K562 (cell line): ENCODE measurements at regions not wholly inside any gene's neighbourhood (a gene's known extent, or its start where the extent isn't known, plus 50 kb on each side); places are given as distances from the start of the nearest gene placed in this dataset.
A peak's percentile ranks its signal among the peaks of the same experiment; 100 is the strongest.

Source experiments
- ATAC-seq: fragments of 200-7000 bp; cut with Tn5 transposase; 3 replicates; pipeline ENCODE4 v1.9.1; 2020; ENCODE audit warnings: moderate library complexity
- BruUV-seq: library from RNA; stranded (reverse); fragments of 400-500 nt; replicated peaks from 2 replicates; lab custom pipeline; 2021; lab: Mats Ljungman, UMichigan
- CTCF ChIA-PET: fragments of 300-600 bp; formaldehyde crosslinking; extraction: SDS; loops from one replicate; lab custom pipeline; 2021; ENCODE audit warnings: low intra/inter-chr PET ratio; lab: Yijun Ruan, JAX
- POLR2A ChIA-PET: fragments of 300-600, 350-650 bp; sonication (Branson Sonifier 250); formaldehyde crosslinking; extraction: SDS; loops from one replicate; lab custom pipeline; 2021; ENCODE audit warnings: antibody characterized with exemption, inconsistent platforms; lab: Yijun Ruan, JAX
- DNase-seq, 4 experiments: peaks; one replicate each; pipeline versions ENCODE4 v3.0.0 to v3.0.0-alpha.2; 2011 to 2018; ENCODE audit warnings: low spot score in 3 of 4, mixed read lengths in 3 of 4; ENCODE audit errors: extremely low read depth in 1 of 4
- FAIRE-seq: peaks from 2 replicates; lab custom pipeline; 2011; peaks lifted over from hg19 to GRCh38; lab: Jason Lieb, UNC
- H2AFZ ChIP-seq: 2 replicates; pipeline ENCODE4 v1.6.0; 2011; ENCODE audit warnings: low read depth, low read length, control low read depth, inconsistent platforms
- H3K27ac ChIP-seq: fragments of 200-600 bp; 3 replicates; pipeline ENCODE4 v1.8.0; 2011; ENCODE audit warnings: low read depth, mild to moderate bottlenecking, control low read depth, inconsistent platforms, low read length, moderate library complexity, mixed read lengths; ENCODE audit errors: extremely low read depth
- H3K27me3 ChIP-seq, 2 experiments: fragments of 300-600 bp in 1 of 2; 2 replicates in 1 of 2; 3 replicates in 1 of 2; pipeline versions ENCODE4 v1.6.0 to v1.8.0; 2011; ENCODE audit warnings: inconsistent platforms in 2 of 2, low read length in 2 of 2, mild to moderate bottlenecking in 1 of 2, mixed read lengths in 1 of 2, moderate library complexity in 1 of 2; ENCODE audit not compliant: control insufficient read depth in 2 of 2, insufficient read depth in 2 of 2
- H3K36me3 ChIP-seq: fragments of 300-600 bp; 3 replicates; pipeline ENCODE4 v1.8.0; 2011; ENCODE audit warnings: mild to moderate bottlenecking, low read length, inconsistent platforms; ENCODE audit not compliant: control insufficient read depth, insufficient read depth
- H3K4me1 ChIP-seq, 2 experiments: fragments of 200-600 bp in 1 of 2; replicated peaks in 1 of 2; 2 replicates in 1 of 2; 3 replicates in 1 of 2; pipeline versions ENCODE4 v1.5.1 to v1.8.0; 2011; ENCODE audit warnings: inconsistent platforms in 2 of 2, low read length in 2 of 2, mild to moderate bottlenecking in 1 of 2, mixed read lengths in 1 of 2, moderate library complexity in 1 of 2; ENCODE audit not compliant: control insufficient read depth in 2 of 2, insufficient read depth in 2 of 2
- H3K4me2 ChIP-seq: 2 replicates; pipeline ENCODE4 v1.6.1; 2011; ENCODE audit warnings: low read length, control low read depth, inconsistent platforms, mixed read lengths; ENCODE audit not compliant: insufficient read depth
- H3K4me3 ChIP-seq: fragments of 200-600 bp; sonication (generic), shearing (Covaris generic); 2 replicates; pipeline ENCODE4 v1.5.1; 2016; ENCODE audit warnings: control low read depth, inconsistent platforms
- H3K79me2 ChIP-seq: fragments of 200-600 bp; 3 replicates; pipeline ENCODE4 v1.8.0; 2011; ENCODE audit warnings: low read length, inconsistent platforms; ENCODE audit not compliant: control insufficient read depth, insufficient read depth
- H3K9ac ChIP-seq, 2 experiments: 2 replicates each; pipeline versions ENCODE4 v1.6.0 to v1.6.1; 2011; ENCODE audit warnings: low read depth in 2 of 2, low read length in 2 of 2, control low read depth in 1 of 2, inconsistent platforms in 1 of 2, mild to moderate bottlenecking in 1 of 2, mixed read lengths in 1 of 2; ENCODE audit not compliant: insufficient read depth in 1 of 2
- H3K9me1 ChIP-seq: one replicate; pipeline ENCODE4 v1.6.0; 2011; ENCODE audit warnings: inconsistent platforms, mild to moderate bottlenecking, low read length, moderate library complexity; ENCODE audit not compliant: control insufficient read depth, insufficient read depth
- H3K9me3 ChIP-seq: replicated peaks from 2 replicates; pipeline ENCODE4 v1.5.1; 2011; ENCODE audit warnings: low read depth, low read length, inconsistent platforms; ENCODE audit not compliant: control insufficient read depth, insufficient read depth
- H4K20me1 ChIP-seq: replicated peaks from 2 replicates; pipeline ENCODE4 v1.6.1; 2011; ENCODE audit warnings: low read length, inconsistent platforms, mixed read lengths; ENCODE audit not compliant: control insufficient read depth, insufficient read depth
- BRD9 ChIP-seq: fragments of 450-650 bp; IDR thresholded peaks from 2 replicates; pipeline ENCODE4 v1.6.1; 2018; ENCODE audit warnings: low read depth; ENCODE audit not compliant: partially characterized antibody
- COPS2 ChIP-seq: fragments of 450-650 bp; conservative IDR thresholded peaks from 2 replicates; pipeline ENCODE4 v1.6.1; 2016; ENCODE audit warnings: mild to moderate bottlenecking, moderate library complexity
- E2F5 ChIP-seq: sonication (generic); formaldehyde crosslinking; IDR thresholded peaks from 2 replicates; pipeline ENCODE4 v1.8.0; 2022; ENCODE audit warnings: mild to moderate bottlenecking, missing genetic modification reagents
- ETV5 ChIP-seq: sonication (generic); formaldehyde crosslinking; IDR thresholded peaks from 2 replicates; pipeline ENCODE4 v1.4.0; 2020; ENCODE audit warnings: low read depth, mild to moderate bottlenecking, missing genetic modification reagents
- HNRNPH1 ChIP-seq: fragments of 200-400 bp; formaldehyde crosslinking; optimal IDR thresholded peaks from 2 replicates; pipeline ENCODE3; 2017; ENCODE audit warnings: low read depth, mild to moderate bottlenecking, low read length, moderate library complexity
- MBD2 ChIP-seq: sonication (generic); IDR thresholded peaks from 2 replicates; pipeline ENCODE4 v1.6.1; 2016; ENCODE audit warnings: low read depth, borderline replicate concordance
- NFATC3 ChIP-seq: fragments of 450-650 bp; IDR thresholded peaks from 2 replicates; pipeline ENCODE4 v1.6.1; 2017; ENCODE audit warnings: mild to moderate bottlenecking
- PHF8 ChIP-seq: fragments of 200-600 bp; sonication (generic); IDR thresholded peaks from 2 replicates; pipeline ENCODE4 v1.6.1; 2012; ENCODE audit warnings: mixed run types, mild to moderate bottlenecking, inconsistent platforms, low read length, moderate library complexity, borderline replicate concordance
- SMARCB1 ChIP-seq: IDR thresholded peaks from 2 replicates; pipeline ENCODE4 v1.6.1; 2011; ENCODE audit warnings: improper control_type of control experiment, low read depth; ENCODE audit not compliant: insufficient read length
- ZNF165 ChIP-seq: fragments of 250-450 bp; sonication (Bioruptor Pico); IDR thresholded peaks from 2 replicates; pipeline ENCODE4 v1.4.0; 2020; ENCODE audit warnings: borderline replicate concordance
- WGBS: fragments of 100-300 bp; shearing (Covaris generic); methylation state at CpG from one replicate; pipeline ENCODE4 v1.1.6; 2016; ENCODE audit warnings: low coverage, mixed read lengths; ENCODE audit not compliant: insufficient coverage; ENCODE audit errors: missing lambda C conversion rate; 5-methylcytosine and 5-hydroxymethylcytosine counted together
- in situ Hi-C: fragments of 300-500 bp; cut with MboI; formaldehyde crosslinking; loops from 4 replicates; pipeline ENCODE4 v1.15.0; 2018; ENCODE audit warnings: inconsistent platforms, mixed read lengths
- intact Hi-C: fragments of 100-400 bp; cut with micrococcal nuclease; formaldehyde crosslinking; loops from 2 replicates; pipeline ENCODE4 v1.14.2; 2022
- TF ChIP-seq, protein P1 (sequence below): IDR thresholded peaks from 2 replicates; pipeline ENCODE4 v1.6.1; 2014; ENCODE audit warnings: antibody characterized with exemption
- TF ChIP-seq, protein P2 (sequence below): sonication (generic); formaldehyde crosslinking; IDR thresholded peaks from 2 replicates; pipeline ENCODE4 v1.8.1; 2023; ENCODE audit warnings: mild to moderate bottlenecking, missing genetic modification reagents
- TF ChIP-seq, protein P3 (sequence below): IDR thresholded peaks from 2 replicates; pipeline ENCODE4 v1.6.1; 2016; ENCODE audit warnings: missing genetic modification characterization, missing compliant biosample characterization

DNA sequence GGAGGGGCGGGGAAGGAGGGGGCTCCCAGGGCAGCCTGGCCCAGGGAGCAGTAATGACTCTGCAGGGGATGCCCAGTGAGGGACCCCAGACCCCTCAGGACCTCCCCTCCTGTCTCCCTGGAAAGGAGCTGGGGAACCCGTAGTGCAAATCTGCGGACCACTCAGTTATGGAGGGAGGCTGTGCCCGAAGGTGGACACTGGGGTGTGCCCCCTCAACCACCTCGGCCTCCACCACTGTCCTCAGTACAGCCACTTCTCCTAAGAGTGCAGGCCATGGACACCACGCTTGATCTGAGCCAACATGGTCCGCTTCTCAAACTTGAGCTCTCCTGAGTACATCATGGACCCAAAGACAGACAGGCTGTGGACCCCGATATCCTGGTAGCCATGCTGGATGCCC, 378.2 kb upstream of the MAOA start (continued):
- TF ChIP-seq, protein P1, sequence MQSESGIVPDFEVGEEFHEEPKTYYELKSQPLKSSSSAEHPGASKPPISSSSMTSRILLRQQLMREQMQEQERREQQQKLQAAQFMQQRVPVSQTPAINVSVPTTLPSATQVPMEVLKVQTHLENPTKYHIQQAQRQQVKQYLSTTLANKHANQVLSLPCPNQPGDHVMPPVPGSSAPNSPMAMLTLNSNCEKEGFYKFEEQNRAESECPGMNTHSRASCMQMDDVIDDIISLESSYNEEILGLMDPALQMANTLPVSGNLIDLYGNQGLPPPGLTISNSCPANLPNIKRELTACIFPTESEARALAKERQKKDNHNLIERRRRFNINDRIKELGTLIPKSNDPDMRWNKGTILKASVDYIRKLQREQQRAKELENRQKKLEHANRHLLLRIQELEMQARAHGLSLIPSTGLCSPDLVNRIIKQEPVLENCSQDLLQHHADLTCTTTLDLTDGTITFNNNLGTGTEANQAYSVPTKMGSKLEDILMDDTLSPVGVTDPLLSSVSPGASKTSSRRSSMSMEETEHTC: no peak
- TF ChIP-seq MBD2 (no peak), COPS2 (no peak), PHF8 (no peak), SMARCB1 (no peak), BRD9 (no peak)
- TF ChIP-seq, protein P2, sequence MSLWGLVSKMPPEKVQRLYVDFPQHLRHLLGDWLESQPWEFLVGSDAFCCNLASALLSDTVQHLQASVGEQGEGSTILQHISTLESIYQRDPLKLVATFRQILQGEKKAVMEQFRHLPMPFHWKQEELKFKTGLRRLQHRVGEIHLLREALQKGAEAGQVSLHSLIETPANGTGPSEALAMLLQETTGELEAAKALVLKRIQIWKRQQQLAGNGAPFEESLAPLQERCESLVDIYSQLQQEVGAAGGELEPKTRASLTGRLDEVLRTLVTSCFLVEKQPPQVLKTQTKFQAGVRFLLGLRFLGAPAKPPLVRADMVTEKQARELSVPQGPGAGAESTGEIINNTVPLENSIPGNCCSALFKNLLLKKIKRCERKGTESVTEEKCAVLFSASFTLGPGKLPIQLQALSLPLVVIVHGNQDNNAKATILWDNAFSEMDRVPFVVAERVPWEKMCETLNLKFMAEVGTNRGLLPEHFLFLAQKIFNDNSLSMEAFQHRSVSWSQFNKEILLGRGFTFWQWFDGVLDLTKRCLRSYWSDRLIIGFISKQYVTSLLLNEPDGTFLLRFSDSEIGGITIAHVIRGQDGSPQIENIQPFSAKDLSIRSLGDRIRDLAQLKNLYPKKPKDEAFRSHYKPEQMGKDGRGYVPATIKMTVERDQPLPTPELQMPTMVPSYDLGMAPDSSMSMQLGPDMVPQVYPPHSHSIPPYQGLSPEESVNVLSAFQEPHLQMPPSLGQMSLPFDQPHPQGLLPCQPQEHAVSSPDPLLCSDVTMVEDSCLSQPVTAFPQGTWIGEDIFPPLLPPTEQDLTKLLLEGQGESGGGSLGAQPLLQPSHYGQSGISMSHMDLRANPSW (CRISPR knock-in tag): no peak

DNA sequence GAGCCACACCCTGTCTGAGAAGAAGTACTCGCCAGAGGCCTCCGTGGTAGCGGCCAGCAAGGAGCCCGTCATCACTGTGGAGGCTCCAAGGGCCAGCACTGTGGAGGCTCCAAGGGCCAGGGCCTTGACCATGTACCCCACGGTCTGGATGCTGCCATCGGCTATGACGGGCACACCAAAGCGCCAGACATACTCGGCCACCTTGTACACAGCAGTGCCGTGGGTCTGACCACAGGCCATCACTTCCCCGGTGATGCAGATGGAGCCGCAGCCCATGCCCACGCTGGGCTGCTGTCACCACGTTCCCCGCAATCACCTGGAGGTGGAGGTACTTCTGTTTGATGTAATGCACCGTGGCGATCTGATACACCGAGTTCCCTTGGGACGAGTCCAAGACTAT, 377.7 kb upstream of the MAOA start:
- WGBS: 67% methylated on average over 6 of the region's 19 CpGs
- no peak overlapping the region for H3K27ac ChIP-seq
- no peaks in the 10 kb centered on the region for H3K9me1 ChIP-seq
- H3K27me3 ChIP-seq: no peaks in the 10 kb centered on the region
- no peaks in the 10 kb centered on the region for H3K36me3 ChIP-seq
- in situ Hi-C loops (no loop called here), intact Hi-C loops (no loop called here)
- H2AFZ ChIP-seq: peak overlapping the region; percentile 84; the same call in 1 of the 2 replicates
- CTCF ChIA-PET: no interaction called here
- peak overlapping the region; percentile 68 for H3K4me2 ChIP-seq
- FAIRE-seq: no peak
- H3K4me3 ChIP-seq: no peak overlapping the region
- POLR2A ChIA-PET: no interaction called here
- peaks cover 0 to 5% of the 10 kb centered on the region in 2 experiments; a peak in 1 of 5 replicates for H3K4me1 ChIP-seq
- peaks cover 6% of the 10 kb centered on the region; the same call in 1 of the 3 replicates for H3K79me2 ChIP-seq
- H3K9me3 ChIP-seq: no peaks in the 10 kb centered on the region; the same call in 1 of the 2 replicates
- H3K9ac ChIP-seq: no peak overlapping the region
- DNase-seq: no peak
- no TSS peak for BruUV-seq
- no peaks in the 10 kb centered on the region for H4K20me1 ChIP-seq
- ATAC-seq: no peak
- TF ChIP-seq, protein P3, sequence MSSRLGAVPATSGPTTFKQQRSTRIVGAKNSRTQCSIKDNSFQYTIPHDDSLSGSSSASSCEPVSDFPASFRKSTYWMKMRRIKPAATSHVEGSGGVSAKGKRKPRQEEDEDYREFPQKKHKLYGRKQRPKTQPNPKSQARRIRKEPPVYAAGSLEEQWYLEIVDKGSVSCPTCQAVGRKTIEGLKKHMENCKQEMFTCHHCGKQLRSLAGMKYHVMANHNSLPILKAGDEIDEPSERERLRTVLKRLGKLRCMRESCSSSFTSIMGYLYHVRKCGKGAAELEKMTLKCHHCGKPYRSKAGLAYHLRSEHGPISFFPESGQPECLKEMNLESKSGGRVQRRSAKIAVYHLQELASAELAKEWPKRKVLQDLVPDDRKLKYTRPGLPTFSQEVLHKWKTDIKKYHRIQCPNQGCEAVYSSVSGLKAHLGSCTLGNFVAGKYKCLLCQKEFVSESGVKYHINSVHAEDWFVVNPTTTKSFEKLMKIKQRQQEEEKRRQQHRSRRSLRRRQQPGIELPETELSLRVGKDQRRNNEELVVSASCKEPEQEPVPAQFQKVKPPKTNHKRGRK (tag): no peak
- TF ChIP-seq ETV5 (CRISPR knock-in tag) (no peak), NFATC3 (no peak), HNRNPH1 (no peak), E2F5 (CRISPR knock-in tag) (no peak), ZNF165 (no peak)
